ENCODE measurements at regions not wholly inside any gene's neighbourhood (a gene's known extent, or its start where the extent isn't known, plus 50 kb on each side); places are given as distances from the start of the nearest gene placed in this dataset.

- DNase-seq = no peak
These were observed 732.9 kb upstream of the TBX3 start for GRCh38 chr12:115416869-115417268.

GRCh38 chr12:115413626-115414025, 729.7 kb upstream of the TBX3 start:
- no peak for DNase-seq

DNA sequence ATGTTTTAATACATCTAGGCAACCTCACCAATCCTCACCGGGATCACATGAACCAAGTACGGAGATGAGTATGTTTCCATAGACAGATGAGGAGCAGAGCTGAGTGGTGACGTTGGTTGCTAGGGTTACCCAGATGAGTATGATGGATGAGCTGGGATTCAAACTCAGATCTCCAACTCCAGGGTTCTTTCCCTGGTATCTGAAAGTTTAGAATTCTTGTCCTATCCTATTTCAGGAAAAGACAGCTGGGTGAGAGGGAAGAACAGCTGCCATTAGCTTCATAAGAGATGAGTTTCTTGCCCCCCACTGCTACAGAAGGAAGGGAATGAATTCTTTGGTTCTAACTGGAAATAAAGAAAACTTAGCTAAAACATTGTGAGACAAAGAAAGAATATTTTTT, 728.9 kb upstream of the TBX3 start:
- no peak for DNase-seq

DNA sequence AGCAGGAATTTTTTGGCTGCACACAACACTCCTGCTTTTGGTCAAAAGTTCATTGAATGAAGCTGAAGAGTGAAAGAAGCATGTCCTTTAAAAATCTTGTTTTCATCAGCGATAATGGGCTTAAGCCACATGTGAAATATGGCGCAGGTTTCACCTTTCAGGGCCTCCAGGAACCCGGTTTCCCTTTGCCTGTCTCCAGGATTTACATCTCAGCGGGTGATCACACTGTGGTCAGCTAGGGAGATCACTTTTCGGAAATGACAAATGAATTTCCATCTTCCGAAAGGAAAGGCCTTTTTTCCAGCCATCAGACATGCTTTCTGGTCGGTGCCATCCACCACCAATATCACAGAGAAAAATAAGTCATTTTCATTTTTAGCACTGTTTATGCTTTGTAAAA, 727.1 kb upstream of the TBX3 start:
- DNase-seq = no peak

- no peak for DNase-seq
These were observed 724.7 kb upstream of the TBX3 start for GRCh38 chr12:115408642-115409041.

DNA sequence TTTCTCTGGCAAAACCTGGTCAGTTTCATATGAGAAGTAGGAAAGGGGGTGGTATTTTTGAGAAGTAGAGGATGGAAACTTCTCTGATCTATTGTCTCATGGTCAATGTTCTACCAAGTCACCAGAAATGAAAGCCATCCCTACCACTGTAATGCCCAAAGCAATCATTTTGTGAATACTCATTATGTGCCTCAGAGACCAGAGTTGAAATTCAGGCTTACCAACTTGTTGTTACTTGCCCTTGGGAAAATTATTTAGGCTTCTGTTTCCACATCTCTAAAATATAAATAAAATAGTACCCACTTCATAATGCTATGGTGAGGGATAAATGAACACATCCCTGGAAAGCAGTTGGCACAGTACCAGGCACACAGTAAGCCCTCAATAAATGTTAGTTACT, 723.7 kb upstream of the TBX3 start:
- no peak for DNase-seq

GRCh38 chr12:115407036-115407435, 723.1 kb upstream of the TBX3 start:
- peak; percentile 76 for DNase-seq

DNA sequence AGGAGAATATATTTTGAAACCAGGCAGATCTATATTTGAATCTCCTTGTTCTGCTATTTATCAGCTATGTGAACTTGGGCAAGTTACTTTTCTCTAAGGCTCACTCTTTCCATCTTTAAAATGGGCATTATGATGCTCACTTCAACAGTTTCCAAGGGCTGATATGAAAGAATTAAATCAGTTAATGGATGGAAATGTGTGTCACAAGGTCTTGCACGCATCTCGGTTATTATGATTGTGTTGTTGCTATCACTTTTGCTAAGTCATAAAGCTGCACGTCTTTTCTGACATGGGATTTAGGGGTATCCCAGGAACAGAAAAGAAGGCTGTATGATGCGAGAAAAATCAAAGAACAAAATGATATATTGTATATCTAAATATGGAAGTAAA, 721.5 kb upstream of the TBX3 start:
- DNase-seq = no peak

- DNase-seq = no peak
These were observed 720.9 kb upstream of the TBX3 start for GRCh38 chr12:115404761-115405470.

GRCh38 chr12:115403689-115404088, 719.7 kb upstream of the TBX3 start:
- DNase-seq = no peak

DNA sequence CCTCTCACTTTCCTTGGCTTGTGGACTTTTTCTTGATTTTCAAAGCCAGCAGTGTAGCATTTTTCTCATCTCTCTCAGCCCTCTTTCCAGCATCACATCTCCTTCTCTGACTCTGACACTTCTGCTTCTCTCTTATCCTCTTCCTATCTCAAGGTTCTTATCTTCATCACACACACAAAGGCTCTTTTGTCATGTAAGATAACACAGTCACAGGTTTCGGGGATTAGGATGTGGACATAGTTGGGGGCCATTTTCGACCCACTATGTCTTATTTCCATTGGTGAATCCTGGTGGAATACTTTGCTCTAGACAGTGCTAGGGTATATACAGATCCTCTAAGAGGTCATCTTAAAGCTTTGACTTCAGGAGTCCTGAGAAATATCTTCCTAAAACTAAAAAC, 719.3 kb upstream of the TBX3 start:
- no peak for DNase-seq

DNA sequence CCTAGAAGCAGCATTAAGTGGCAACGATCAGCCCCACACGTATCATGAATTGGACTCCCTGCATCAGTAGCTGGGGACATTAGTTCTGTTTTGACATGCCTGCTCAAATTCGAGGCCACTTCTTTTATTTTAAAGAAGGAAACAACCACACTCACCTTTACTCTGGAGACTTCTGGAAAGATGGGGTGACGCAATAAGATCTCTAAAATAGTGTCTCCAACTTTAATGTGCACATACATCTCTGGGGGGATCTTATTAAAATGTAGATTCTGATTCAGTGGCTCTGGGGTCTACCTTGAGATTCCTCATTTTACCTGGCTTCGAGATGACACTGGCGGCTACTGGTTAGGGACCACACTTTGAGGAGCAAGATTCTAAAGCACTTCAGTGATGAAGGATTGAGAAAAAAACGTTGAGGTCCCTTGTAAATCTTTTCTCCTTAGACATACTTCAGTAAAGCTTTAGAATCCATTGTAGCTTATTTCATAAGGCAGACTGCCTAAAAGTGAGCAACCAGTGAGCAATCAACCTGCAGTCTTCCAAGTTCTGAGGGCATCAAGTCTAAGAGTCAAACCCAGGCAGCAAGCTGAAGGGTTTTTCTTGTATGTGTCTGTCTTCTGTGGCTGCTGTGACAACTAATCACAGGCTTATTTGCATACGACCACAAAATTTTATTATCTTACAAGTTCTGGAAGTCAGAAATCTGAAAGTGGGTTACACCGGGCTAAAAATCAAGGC, 718.6 kb upstream of the TBX3 start:
- DNase-seq = no peak

GRCh38 chr12:115401761-115402160, 717.8 kb upstream of the TBX3 start:
- no peak for DNase-seq

- no peak for DNase-seq
These were observed 716.0 kb upstream of the TBX3 start for GRCh38 chr12:115400011-115400410.

- DNase-seq = peak; percentile 76
These were observed 714.4 kb upstream of the TBX3 start for GRCh38 chr12:115398311-115398781.

- DNase-seq = no peak
These were observed 712.6 kb upstream of the TBX3 start for GRCh38 chr12:115396567-115396966.

DNA sequence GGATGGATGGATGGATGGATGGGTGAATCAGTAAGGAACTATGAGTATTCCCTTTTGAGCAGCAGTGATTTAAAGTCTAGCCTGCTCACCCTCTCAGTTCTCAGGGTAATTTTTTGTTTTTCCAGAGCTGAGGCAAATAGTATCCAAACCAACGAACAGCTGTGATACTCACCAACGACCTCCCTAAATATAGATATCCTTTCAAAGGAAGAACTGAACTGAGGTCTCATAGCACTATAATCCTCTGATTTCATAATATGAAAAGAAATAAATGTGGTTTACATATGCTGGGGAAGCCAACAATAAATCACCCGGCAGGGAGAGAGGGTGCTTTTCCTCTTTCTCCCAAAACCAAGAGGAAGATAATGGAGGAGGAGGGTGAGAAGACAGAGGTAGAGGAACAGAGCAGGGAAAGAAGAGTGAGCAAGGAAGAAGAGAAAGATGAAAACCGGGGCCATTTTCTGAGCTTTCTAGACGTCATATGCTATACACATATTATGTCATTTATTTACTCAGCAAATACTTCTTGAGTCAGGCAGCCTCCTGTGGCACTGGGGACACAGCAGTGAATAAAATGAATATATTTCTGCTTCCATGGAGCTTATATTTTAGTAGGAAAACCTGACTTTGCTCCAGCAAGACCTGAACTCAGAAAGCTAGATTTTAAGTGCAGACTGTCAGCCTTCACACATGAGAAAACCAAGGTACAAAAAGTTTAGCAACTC, 710.7 kb upstream of the TBX3 start:
- peak; percentile 79 for DNase-seq

- DNase-seq = no peak
These were observed 704.2 kb upstream of the TBX3 start for GRCh38 chr12:115388139-115388538.

- no peak for DNase-seq
These were observed 703.5 kb upstream of the TBX3 start for GRCh38 chr12:115387467-115387901.

- DNase-seq = no peak
These were observed 703.0 kb upstream of the TBX3 start for GRCh38 chr12:115386946-115387345.

- peak; percentile 28 for DNase-seq
These were observed 701.2 kb upstream of the TBX3 start for GRCh38 chr12:115385141-115385540.

- DNase-seq = no peak
These were observed 700.4 kb upstream of the TBX3 start for GRCh38 chr12:115384391-115384790.

- no peak for DNase-seq
These were observed 699.7 kb upstream of the TBX3 start for GRCh38 chr12:115383668-115384067.

- no peak for DNase-seq
These were observed 698.7 kb upstream of the TBX3 start for GRCh38 chr12:115382681-115383080.

Measured in NCI-H2029 (cell line).